Neural cell (in vitro differentiated cells): ENCODE measurements at regions not wholly inside any gene's neighbourhood (a gene's known extent, or its start where the extent isn't known, plus 50 kb on each side); places are given as distances from the start of the nearest gene placed in this dataset.

Source experiments
- H2AFZ ChIP-seq: fragments of 200-600, 300-800 bp; sonication (generic), shearing (Covaris generic); 2 replicates; pipeline ENCODE4 v1.6.0; 2014; ENCODE audit warnings: low read depth, mild to moderate bottlenecking, antibody characterized with exemption, low read length, moderate library complexity
- H3F3A ChIP-seq: fragments of 200-600 bp; shearing (Covaris generic); 2 replicates; pipeline ENCODE4 v1.6.1; 2016; ENCODE audit warnings: mild to moderate bottlenecking, moderate library complexity, mixed read lengths, antibody characterized with exemption, low read length; ENCODE audit not compliant: insufficient read depth, poor library complexity, severe bottlenecking
- H3K27ac ChIP-seq: fragments of 200-600, 300-800 bp; sonication (generic), shearing (Covaris generic); 2 replicates; pipeline ENCODE4 v1.5.1; 2014; ENCODE audit warnings: mild to moderate bottlenecking, low read length, moderate library complexity
- H3K27me3 ChIP-seq: fragments of 300-800, 200-600 bp; sonication (generic), shearing (Covaris generic); 2 replicates; pipeline ENCODE4 v1.6.0; 2014; ENCODE audit warnings: mild to moderate bottlenecking, low read depth, low read length, moderate library complexity; ENCODE audit not compliant: insufficient read depth
- H3K36me3 ChIP-seq: fragments of 300-800, 200-600 bp; sonication (generic), shearing (Covaris generic); 2 replicates; pipeline ENCODE4 v1.5.1; 2014; ENCODE audit warnings: mild to moderate bottlenecking, antibody characterized with exemption, low read length, moderate library complexity; ENCODE audit not compliant: insufficient read depth
- H3K4me2 ChIP-seq: fragments of 300-800, 200-600 bp; sonication (generic), shearing (Covaris generic); 2 replicates; pipeline ENCODE4 v1.6.0; 2014; ENCODE audit warnings: mild to moderate bottlenecking, low read length
- H3K4me3 ChIP-seq: fragments of 300-800, 200-600 bp; sonication (generic), shearing (Covaris generic); 2 replicates; pipeline ENCODE4 v1.5.1; 2014; ENCODE audit warnings: mild to moderate bottlenecking, low read length, moderate library complexity
- H3K79me2 ChIP-seq: fragments of 200-600 bp; shearing (Covaris generic); replicated peaks from 2 replicates; pipeline ENCODE4 v1.6.0; 2014; ENCODE audit warnings: mild to moderate bottlenecking, low read length, moderate library complexity; ENCODE audit not compliant: insufficient read depth
- H3K9ac ChIP-seq: fragments of 300-800, 200-600 bp; sonication (generic), shearing (Covaris generic); 2 replicates; pipeline ENCODE4 v1.6.1; 2016; ENCODE audit warnings: mild to moderate bottlenecking, low read length, mixed read lengths
- H3K9me2 ChIP-seq: fragments of 200-600 bp; shearing (Covaris generic); 2 replicates; pipeline ENCODE4 v1.6.1; 2016; ENCODE audit warnings: mild to moderate bottlenecking, low read length, mixed read lengths; ENCODE audit not compliant: insufficient read depth
- H3K9me3 ChIP-seq: fragments of 200-600, 300-800 bp; sonication (generic), shearing (Covaris generic); 2 replicates; pipeline ENCODE4 v1.6.1; 2016; ENCODE audit warnings: mild to moderate bottlenecking, mixed run types, low read length, moderate library complexity, mixed read lengths
- H4K20me1 ChIP-seq: fragments of 200-600 bp; shearing (Covaris generic); 2 replicates; pipeline ENCODE4 v1.6.1; 2016; ENCODE audit warnings: mild to moderate bottlenecking, mixed run types; ENCODE audit not compliant: insufficient read depth
- CTCF ChIP-seq: fragments of 450-650 bp; IDR thresholded peaks from 2 replicates; pipeline ENCODE4 v1.5.1; 2014; ENCODE audit warnings: antibody characterized with exemption, mild to moderate bottlenecking, moderate library complexity; ENCODE audit not compliant: poor library complexity, severe bottlenecking
- EP300 ChIP-seq: fragments of 450-650 bp; conservative IDR thresholded peaks from 2 replicates; pipeline ENCODE4 v1.6.1; 2014; ENCODE audit warnings: antibody characterized with exemption, mild to moderate bottlenecking, moderate library complexity; ENCODE audit not compliant: poor library complexity, severe bottlenecking
- EZH2 ChIP-seq: fragments of 200-600, 300-800 bp; shearing (Covaris generic), sonication (generic); IDR thresholded peaks from 2 replicates; pipeline ENCODE4 v1.6.1; 2014; ENCODE audit warnings: antibody characterized with exemption, low read length, borderline replicate concordance, mild to moderate bottlenecking; ENCODE audit not compliant: insufficient read depth, poor library complexity, severe bottlenecking
- MXI1 ChIP-seq: fragments of 450-650 bp; conservative IDR thresholded peaks from 2 replicates; pipeline ENCODE4 v1.6.1; 2014; ENCODE audit warnings: antibody characterized with exemption, mild to moderate bottlenecking; ENCODE audit not compliant: poor library complexity, severe bottlenecking
- POLR2AphosphoS5 ChIP-seq: IDR thresholded peaks from 2 replicates; pipeline ENCODE4 v1.6.1; 2012
- RAD21 ChIP-seq: fragments of 450-650 bp; conservative IDR thresholded peaks from 2 replicates; pipeline ENCODE4 v1.6.1; 2014; ENCODE audit warnings: antibody characterized with exemption, mild to moderate bottlenecking, moderate library complexity
- REST ChIP-seq: IDR thresholded peaks from 2 replicates; pipeline ENCODE4 v1.6.1; 2012; ENCODE audit warnings: borderline replicate concordance
- SMC3 ChIP-seq: fragments of 450-650 bp; conservative IDR thresholded peaks from 2 replicates; pipeline ENCODE4 v1.6.1; 2014; ENCODE audit warnings: antibody characterized with exemption, mild to moderate bottlenecking, moderate library complexity; ENCODE audit not compliant: poor library complexity
- TAF1 ChIP-seq: IDR thresholded peaks from 2 replicates; pipeline ENCODE4 v1.6.1; 2012; ENCODE audit warnings: low read depth

- H3K79me2 ChIP-seq = no peaks in the 10 kb centered on the region
- H3F3A ChIP-seq = no peaks in the 10 kb centered on the region
- no peak overlapping the region for H3K4me2 ChIP-seq
- H3K9me2 ChIP-seq = no peaks in the 10 kb centered on the region
- TF ChIP-seq EP300 (no peak), POLR2AphosphoS5 (no peak), TAF1 (no peak), CTCF (no peak), SMC3 (no peak), RAD21 (no peak), REST (no peak), MXI1 (no peak), EZH2 (no peak)
- H3K27ac ChIP-seq = no peak overlapping the region
- H4K20me1 ChIP-seq = no peaks in the 10 kb centered on the region
- H3K36me3 ChIP-seq = no peaks in the 10 kb centered on the region
- H3K27me3 ChIP-seq = no peaks in the 10 kb centered on the region
- H3K4me3 ChIP-seq = no peak overlapping the region
- no peaks in the 10 kb centered on the region for H3K9me3 ChIP-seq
- no peak overlapping the region for H3K9ac ChIP-seq
- H2AFZ ChIP-seq = no peak overlapping the region
Measured at GRCh38 chr16:8373676-8374431, 216.5 kb downstream of the TMEM114 start.

- no peaks in the 10 kb centered on the region for H3K79me2 ChIP-seq
- no peak for TF ChIP-seq EP300
- TF ChIP-seq RAD21 = no peak
- no peak for TF ChIP-seq MXI1
- no peak for TF ChIP-seq REST
- TF ChIP-seq TAF1 = no peak
- no peak for TF ChIP-seq SMC3
- no peak for TF ChIP-seq CTCF
- TF ChIP-seq EZH2 = no peak
- no peak for TF ChIP-seq POLR2AphosphoS5
- H3K4me3 ChIP-seq = no peak overlapping the region
- no peaks in the 10 kb centered on the region for H3K9me3 ChIP-seq
- no peak overlapping the region for H3K27ac ChIP-seq
- no peaks in the 10 kb centered on the region for H3K27me3 ChIP-seq
- no peaks in the 10 kb centered on the region for H3F3A ChIP-seq
- H3K9ac ChIP-seq = no peak overlapping the region
- no peaks in the 10 kb centered on the region for H3K9me2 ChIP-seq
- no peaks in the 10 kb centered on the region for H3K36me3 ChIP-seq
- no peaks in the 10 kb centered on the region for H4K20me1 ChIP-seq
- no peak overlapping the region for H3K4me2 ChIP-seq
- H2AFZ ChIP-seq = no peak overlapping the region
Measured at GRCh38 chr16:8372141-8372540, 218.2 kb downstream of the TMEM114 start.
